ENCODE measurements at regions not wholly inside any gene's neighbourhood (a gene's known extent, or its start where the extent isn't known, plus 50 kb on each side); places are given as distances from the start of the nearest gene placed in this dataset.

DNA sequence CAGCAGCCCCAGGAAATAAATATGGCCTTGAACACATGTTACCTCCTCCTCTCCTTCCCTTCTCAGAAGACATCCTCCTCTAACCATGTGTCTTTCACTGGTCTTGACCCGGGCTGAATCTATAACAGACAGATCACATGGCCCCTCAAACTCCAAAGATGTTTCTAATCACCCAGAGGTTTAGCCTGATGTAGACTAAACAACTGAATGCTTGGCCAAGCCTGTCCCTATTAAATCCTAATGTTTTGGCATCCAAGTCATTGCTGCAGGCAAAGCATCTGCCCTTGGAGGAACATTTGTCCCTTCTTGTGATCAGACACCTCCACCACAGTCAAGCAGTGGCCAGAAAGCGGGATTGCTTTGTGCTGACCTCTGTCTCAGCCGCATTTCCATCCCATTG is 65.5 kb downstream of the ANKRD60 start:
- DNase-seq (ENCODE audit: low read depth in 3 of 3, low spot score in 2 of 3): no peak

- DNase-seq (ENCODE audit: low read depth in 3 of 3, low spot score in 2 of 3): no peak
Measured at GRCh38 chr20:58161192-58161591, 67.3 kb downstream of the ANKRD60 start.

DNA sequence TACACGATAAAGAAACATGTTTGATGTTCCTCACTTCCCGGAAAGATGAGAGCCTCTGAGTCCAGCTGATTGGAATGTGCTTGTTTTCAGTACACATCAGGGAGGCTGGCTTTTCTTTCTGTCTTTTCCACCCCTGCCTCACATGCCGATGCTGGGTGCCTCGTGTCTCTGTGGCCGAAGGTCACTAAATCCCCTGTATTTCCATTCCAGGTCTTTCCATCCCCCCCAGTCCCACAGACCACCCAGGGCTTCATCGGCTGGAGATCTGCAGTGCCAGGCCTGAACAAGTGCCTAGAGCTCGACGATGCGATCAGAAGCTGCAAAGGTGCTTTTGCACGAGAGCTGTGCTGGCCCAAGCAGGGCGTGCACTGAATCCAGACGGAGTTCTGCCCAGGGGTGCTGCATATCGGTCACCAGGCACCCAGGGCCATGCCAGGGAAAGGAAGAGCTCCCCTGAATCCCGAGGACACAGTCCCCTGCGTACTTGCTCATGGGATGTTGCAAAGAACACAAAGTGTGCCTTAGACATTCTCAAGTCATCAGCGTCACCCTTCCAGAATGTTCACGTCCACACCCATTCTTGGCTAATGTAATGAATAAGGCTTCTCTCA is 67.9 kb downstream of the ANKRD60 start:
- no peak for DNase-seq (ENCODE audit: low read depth in 3 of 3, low spot score in 2 of 3)

DNA sequence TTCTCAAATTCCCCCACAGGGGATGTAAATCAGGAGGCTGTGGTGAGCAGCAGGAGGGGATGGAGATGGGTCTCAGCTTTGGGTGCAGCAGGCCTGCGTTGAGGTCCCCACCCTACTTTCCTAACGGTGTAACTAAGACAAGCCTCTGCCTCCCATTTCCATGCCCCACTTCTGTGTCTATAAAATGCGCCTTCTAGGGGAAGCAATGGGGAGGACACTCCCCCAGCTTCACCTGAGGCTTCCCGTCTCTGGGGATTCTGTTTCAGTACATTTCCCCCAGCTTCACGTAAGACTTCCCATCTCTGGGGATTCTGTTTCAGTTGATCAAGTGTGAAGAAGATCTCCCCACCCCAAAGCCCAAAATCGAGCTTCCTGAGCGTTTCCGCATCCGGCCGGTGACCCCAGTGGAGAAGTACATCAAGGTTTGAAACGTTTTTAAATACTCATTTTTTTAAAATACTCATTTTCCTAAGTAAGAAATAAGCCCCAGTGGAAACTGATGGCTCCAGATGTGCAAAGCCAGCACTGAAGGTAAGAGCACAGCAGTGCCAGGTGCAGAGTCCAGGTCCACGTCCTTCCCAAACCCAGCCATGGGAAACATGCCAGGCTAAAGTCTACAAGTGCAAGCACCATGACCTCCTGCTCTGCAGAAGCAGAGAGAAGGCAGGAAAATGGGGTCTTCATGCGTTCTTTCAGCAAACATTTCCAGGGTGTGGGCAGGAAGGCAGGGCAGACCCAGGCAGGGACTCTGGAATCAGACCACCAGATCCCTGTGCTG is 73.1 kb downstream of the ANKRD60 start:
- DNase-seq (ENCODE audit: low read depth in 3 of 3, low spot score in 2 of 3): no peak

- DNase-seq (ENCODE audit: low read depth in 3 of 3, low spot score in 2 of 3): no peak
Measured at GRCh38 chr20:58154113-58154512, 74.3 kb downstream of the ANKRD60 start.

GRCh38 chr20:58153121-58153520 is 75.3 kb downstream of the ANKRD60 start:
- no peak for DNase-seq (ENCODE audit: low read depth in 3 of 3, low spot score in 2 of 3)

- no peak for DNase-seq (ENCODE audit: low read depth in 3 of 3, low spot score in 2 of 3)
Measured at GRCh38 chr20:58150772-58151171, 77.7 kb downstream of the ANKRD60 start.

DNA sequence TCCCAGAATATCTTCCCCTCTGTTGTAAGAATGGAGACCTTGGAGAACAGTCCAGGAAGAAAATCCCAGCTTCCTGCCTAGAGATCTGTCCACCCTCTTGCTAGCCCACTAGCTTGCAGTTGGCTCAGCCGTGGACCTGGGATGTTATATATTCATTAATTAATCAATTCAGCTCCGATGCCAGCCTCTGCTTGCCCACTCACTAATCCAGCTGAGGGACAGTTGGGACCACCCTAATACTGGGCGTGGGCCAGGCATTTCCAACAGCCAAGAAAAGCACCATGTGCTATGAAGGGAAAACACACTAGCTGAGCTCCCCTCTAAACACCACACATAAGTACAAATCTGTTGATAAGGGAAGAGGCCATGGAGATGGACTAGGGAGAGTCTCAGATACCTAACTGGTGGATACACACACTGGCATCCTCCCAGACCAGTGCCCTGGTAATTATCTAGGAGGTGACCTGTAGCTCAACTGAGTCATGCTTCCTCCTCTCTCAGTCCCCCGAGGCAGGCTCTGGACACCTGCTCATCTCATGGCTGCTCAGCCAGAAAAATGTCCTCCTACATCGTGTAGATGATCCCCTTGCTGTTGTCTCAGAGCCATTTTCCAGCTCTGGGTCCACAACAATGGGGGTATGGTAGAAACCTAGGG is 78.9 kb downstream of the ANKRD60 start:
- DNase-seq (ENCODE audit: low read depth in 3 of 3, low spot score in 2 of 3): no peak

GRCh38 chr20:58148891-58149290 is 79.6 kb downstream of the ANKRD60 start:
- no peak for DNase-seq (ENCODE audit: low read depth in 3 of 3, low spot score in 2 of 3)

GRCh38 chr20:58147628-58148370 is 80.7 kb downstream of the ANKRD60 start:
- no peak for DNase-seq (ENCODE audit: low read depth in 3 of 3, low spot score in 2 of 3)

- DNase-seq (ENCODE audit: low read depth in 3 of 3, low spot score in 2 of 3): no peak
Measured at GRCh38 chr20:58146746-58147140, 81.7 kb downstream of the ANKRD60 start.

- DNase-seq (ENCODE audit: low read depth in 3 of 3, low spot score in 2 of 3): no peak
Measured at GRCh38 chr20:58146081-58146745, 82.2 kb downstream of the ANKRD60 start.

GRCh38 chr20:58145506-58146080 is 82.9 kb downstream of the ANKRD60 start:
- DNase-seq (ENCODE audit: low read depth in 3 of 3, low spot score in 2 of 3): no peak

GRCh38 chr20:58144096-58144495 is 84.4 kb downstream of the ANKRD60 start:
- DNase-seq (ENCODE audit: low read depth in 3 of 3, low spot score in 2 of 3): no peak

DNA sequence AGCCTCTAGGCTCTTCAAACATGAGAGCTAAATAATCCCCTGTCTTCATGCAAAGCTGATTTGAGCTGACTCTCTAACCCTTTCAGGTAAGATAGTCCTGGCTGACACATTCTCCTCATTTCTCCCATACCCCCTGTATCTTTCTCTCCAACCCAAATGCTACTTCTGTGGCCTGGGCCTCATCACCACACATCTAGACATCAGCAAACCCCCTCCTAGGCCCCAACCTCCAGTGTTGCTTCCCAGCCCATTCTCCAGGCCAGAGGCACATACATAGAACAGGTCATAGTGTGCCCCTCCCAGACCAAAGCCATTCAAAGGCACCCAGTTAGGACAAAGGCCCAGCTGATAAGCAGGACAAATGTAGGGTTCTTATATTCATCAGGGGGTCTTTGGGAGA is 84.9 kb downstream of the ANKRD60 start:
- DNase-seq (ENCODE audit: low read depth in 3 of 3, low spot score in 2 of 3): no peak

- DNase-seq (ENCODE audit: low read depth in 3 of 3, low spot score in 2 of 3): no peak
Measured at GRCh38 chr20:58142843-58143185, 85.6 kb downstream of the ANKRD60 start.

- DNase-seq (ENCODE audit: low read depth in 3 of 3, low spot score in 2 of 3): no peak
Measured at GRCh38 chr20:58141971-58142842, 86.2 kb downstream of the ANKRD60 start.

GRCh38 chr20:58141496-58141895 is 87.0 kb downstream of the ANKRD60 start:
- DNase-seq (ENCODE audit: low read depth in 3 of 3, low spot score in 2 of 3): no peak

DNA sequence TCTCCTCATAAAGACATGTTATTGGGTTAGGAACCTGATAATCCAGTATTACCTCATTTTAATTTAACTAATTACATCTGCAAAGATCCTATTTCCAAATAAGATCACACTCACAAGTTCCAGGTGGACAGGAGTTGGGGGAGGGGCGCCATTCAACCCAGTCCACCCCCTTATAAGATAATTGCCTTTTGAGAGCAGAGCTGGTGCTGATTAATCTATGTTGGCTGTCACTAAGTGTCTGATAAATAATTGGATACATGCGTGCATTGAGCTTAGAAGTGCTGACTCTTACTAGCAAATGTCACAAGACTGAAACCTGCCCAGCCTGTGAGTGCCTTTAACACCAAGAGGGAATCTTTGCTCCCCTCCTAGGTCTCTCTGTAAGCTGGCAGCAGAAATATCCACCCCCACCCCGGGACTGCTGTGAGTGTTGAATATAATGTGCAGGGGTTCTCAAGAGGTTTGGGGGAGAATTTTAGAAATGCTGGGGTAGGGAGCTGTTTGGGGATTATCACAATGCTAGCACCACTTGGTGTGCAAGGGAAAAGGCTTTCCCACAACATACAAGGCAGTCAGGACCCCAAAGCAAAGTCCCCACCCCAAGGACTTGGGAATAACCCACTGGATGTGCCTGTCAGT is 87.5 kb downstream of the ANKRD60 start:
- no peak for DNase-seq (ENCODE audit: low read depth in 3 of 3, low spot score in 2 of 3)
